ENCODE measurements at regions not wholly inside any gene's neighbourhood (a gene's known extent, or its start where the extent isn't known, plus 50 kb on each side); places are given as distances from the start of the nearest gene placed in this dataset.

- no peak for TF ChIP-seq CTCF (IDR thresholded peaks at IDR 0.05; ENCODE audit: poor library complexity)
- TF ChIP-seq EZH2 (IDR thresholded peaks at IDR 0.05; ENCODE audit: borderline replicate concordance): no peak
These were observed 193.1 kb downstream of the MAFB start for GRCh38 chr20:40495956-40496355.
